ENCODE measurements at regions not wholly inside any gene's neighbourhood (a gene's known extent, or its start where the extent isn't known, plus 50 kb on each side); places are given as distances from the start of the nearest gene placed in this dataset.

DNA sequence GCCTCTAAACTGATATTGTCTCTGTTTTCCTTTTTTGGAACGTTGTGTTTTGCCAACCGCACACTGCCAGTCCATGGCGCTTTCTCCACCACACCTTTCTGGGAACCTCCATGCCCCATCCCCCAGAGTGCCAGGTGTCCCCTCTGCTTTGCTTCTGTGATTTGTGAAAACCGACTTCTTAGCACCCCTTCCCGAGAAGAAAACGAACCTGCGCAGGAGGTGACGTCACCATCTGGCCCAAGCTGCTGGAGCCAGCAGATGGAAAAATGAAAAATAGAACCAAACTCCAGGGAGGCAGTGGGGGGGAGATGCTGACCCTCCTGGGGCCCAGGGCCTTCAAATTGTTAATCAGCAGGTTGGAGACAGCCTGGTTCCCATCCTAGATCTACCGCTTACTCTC lies 103.8 kb downstream of the HTR5A start:
- TF ChIP-seq, protein P1, sequence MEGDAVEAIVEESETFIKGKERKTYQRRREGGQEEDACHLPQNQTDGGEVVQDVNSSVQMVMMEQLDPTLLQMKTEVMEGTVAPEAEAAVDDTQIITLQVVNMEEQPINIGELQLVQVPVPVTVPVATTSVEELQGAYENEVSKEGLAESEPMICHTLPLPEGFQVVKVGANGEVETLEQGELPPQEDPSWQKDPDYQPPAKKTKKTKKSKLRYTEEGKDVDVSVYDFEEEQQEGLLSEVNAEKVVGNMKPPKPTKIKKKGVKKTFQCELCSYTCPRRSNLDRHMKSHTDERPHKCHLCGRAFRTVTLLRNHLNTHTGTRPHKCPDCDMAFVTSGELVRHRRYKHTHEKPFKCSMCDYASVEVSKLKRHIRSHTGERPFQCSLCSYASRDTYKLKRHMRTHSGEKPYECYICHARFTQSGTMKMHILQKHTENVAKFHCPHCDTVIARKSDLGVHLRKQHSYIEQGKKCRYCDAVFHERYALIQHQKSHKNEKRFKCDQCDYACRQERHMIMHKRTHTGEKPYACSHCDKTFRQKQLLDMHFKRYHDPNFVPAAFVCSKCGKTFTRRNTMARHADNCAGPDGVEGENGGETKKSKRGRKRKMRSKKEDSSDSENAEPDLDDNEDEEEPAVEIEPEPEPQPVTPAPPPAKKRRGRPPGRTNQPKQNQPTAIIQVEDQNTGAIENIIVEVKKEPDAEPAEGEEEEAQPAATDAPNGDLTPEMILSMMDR (IDR thresholded peaks at IDR 0.05) = no peak
- TF ChIP-seq EZH2 (IDR thresholded peaks at IDR 0.05) (no peak), EZH2phosphoT487 (IDR thresholded peaks at IDR 0.05) (no peak)

Data from neural progenitor cell (in vitro differentiated cells).